NCI-H187 (cell line): ENCODE measurements at regions not wholly inside any gene's neighbourhood (a gene's known extent, or its start where the extent isn't known, plus 50 kb on each side); places are given as distances from the start of the nearest gene placed in this dataset.
"Not testable (repeated sequence)": the region's sequence is repeated elsewhere in the genome, so short reads cannot be mapped to it uniquely, and the experiment has no call there.

Source experiments
- DNase-seq, 2 experiments: peaks; one replicate each; lab custom pipeline; 2025; lab: John Stamatoyannopoulos, UW

- no peak for DNase-seq
Observed at GRCh38 chr1:178607718-178608408, 95.0 kb downstream of the TEX35 start.

- no peak for DNase-seq
Observed at GRCh38 chr1:178609015-178609414, 96.1 kb downstream of the TEX35 start.

GRCh38 chr1:178610690-178611410 lies 97.9 kb downstream of the TEX35 start:
- not testable (repeated sequence) for DNase-seq

DNA sequence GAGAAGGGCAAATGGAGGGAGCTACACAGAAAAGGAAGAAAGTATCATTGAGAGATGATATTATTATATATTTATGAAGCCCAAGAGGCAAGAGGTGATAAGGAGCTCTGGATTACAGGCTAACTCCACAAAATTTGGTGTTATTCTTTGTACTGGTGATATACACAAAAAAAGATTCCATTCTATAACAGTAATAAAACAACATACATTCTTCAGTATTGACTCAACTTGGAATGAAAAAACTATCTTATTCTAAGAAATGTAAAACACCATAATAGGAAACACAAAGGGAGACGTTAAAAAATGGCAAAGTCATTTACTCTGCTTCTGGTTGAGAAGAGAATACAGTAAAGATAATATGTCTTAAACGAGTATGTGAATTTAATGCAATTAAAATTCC lies 99.4 kb downstream of the TEX35 start:
- DNase-seq: no peak

GRCh38 chr1:178613271-178613945 lies 100.5 kb downstream of the TEX35 start:
- no peak for DNase-seq

GRCh38 chr1:178614286-178614685 lies 101.4 kb downstream of the TEX35 start:
- no peak for DNase-seq

DNA sequence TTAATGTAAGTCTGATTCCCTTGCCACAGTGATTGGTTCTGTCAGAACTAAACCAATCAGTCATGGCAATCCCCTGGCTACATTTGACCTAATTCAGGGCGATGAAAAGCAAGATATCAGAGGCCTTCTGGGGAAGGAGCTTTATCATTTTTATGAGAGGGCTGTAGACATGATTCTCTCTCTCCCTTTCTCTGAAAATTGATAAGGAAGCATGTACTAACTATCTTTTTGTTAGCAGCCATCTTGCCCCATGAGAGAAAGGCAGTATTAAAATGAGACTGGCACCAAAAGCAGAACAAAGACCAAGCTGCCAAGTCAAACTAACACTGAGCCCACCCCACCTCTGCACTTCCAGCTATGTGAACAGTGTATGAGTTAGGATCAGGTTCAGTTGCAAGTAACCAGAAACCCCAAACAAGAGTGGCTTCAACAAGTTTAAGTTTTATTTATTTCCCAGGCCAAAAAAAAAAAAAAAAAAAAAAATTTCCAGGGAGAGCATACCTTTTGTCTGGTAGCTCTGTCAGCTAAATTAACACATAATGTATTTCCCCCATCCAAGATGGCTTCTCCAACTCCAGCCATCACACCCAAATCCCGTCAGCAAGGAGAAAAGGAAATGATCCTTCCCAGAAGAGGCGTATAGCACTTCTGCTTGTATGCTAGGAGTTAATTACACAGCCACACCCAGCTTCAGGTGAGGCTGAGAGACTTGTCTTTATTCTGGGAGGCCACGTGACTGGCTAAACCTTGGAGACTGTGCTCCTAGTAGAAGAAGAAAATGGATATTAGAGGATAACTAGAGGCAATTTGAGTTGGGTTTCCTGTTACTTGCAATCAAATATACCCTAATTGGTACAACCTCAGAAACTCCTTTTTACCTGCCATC lies 105.8 kb upstream of the RALGPS2 start:
- no peak for DNase-seq

DNA sequence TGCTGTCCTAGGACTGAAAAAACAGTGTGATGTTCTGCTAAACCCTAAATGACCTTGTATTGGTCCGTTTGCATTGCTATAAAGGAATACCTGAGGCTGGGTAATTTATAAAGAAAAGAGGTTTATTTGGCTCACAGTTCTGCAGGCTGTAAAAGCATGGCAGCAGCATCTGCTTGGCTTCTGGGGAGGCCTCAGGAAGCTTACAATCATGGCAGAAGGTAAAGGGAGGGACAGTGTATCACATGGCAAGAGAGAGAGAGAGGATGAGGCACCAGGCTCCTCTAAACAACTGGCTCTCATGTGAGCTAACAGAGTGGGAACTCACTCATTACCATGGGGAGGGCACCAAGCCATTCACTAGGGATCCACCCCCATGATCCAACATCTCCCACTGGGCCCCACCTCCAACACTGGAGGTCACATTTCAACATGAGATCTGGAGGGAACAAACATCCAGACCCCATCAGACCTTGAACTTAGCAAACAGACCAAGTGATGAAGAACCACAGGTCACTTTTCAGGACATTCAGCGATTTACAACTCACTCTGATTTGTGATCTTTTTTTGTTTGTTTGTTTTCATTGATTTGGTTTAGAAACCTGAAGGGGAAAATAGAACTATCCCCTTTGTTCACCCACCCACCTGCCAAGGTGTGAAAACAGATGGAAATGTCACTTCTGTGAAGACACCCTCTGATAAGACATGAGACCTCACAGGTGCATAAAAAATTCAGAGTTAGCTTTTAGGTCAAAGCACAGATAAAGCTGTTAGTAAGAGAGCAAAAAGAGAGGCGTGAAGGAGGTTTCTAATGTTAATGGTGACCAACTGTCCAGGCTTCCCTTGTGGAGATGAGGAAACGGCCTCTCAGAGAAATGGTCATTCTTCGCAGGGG lies 104.2 kb upstream of the RALGPS2 start:
- no peak for DNase-seq

DNA sequence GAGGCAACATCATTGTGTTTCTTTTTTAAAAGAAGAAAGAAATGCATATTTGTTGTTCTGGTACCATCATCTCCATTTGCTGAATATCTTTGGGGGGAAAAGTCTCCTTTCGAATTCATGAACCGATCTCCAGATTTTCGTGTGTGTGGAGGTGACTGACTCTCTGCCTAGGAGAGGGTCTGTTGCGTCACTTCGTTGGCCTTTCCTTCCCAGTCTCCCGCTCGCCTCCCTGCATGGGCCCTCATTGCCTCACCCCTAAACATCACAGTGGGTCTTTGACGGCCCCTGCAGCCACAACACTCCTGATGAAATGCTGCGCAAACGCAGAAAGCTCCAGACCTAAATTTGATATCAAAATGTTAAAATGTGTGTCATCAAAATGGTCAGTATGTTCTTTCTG lies 103.2 kb upstream of the RALGPS2 start:
- DNase-seq: no peak

- DNase-seq: no peak
Observed at GRCh38 chr1:178625695-178626094, 99.3 kb upstream of the RALGPS2 start.

DNA sequence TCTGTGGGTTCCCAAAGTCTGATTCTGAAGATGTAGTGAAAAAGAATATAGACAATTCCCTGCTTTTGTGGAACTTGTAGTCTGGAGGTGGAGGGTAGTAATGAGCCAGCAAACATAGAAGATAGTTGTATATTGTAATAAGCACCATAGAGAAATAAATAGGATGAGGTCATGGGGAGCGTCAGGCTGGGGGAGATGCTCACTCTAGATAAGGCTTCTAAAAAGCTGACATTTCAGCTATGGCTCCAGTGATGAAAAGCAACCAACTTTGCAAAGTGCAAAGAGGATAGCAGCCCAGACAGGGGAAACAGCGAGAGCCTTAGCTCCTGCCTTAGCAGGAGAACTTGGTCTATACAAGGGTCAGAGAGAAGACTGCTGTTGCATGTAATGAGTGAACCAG lies 98.0 kb upstream of the RALGPS2 start:
- no peak for DNase-seq

GRCh38 chr1:178628637-178629251 lies 96.3 kb upstream of the RALGPS2 start:
- no peak for DNase-seq

DNA sequence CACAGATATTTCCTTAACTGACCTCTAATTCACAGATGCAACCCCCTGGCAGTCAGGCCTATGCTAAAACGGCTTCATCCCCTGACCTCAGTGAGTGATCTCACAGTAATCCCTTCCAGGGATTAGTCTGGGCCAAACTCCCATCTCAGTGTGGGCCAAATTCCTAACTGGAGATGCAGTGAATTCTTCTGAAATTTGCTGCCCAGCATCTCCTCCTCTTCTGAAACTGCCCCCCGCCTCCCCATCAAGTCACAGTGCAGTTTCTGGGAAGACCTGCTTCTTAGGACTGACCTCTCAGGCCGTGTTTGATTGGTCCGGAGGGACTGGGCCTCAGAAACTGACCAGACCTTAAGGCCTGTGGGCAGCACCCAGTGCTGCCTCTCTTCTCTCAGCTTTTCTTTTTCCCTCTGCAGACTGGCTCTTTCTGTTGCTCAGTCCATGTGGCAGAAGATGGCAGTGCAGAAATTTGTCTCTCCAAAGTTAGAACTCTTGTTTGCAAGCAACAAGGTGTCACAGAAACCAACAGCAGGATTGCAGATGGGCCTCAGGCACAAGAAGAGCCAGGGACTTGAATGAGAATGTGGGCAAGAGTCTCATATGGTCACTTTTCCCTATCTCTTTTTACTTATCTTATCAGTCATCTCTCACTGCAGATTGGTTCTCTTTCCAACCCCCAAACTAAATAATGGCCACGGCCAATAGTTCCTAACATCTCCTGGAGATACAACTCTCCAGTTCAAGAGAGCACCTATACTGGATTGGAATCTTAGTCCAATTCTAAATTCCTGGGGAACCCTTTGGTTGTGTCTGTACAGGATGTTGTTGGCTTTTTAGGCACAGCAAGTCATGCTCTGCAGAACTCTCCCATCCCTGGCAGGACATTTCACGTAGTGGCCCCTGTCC lies 95.5 kb upstream of the RALGPS2 start:
- DNase-seq: no peak

GRCh38 chr1:178630417-178630816 lies 94.6 kb upstream of the RALGPS2 start:
- no peak for DNase-seq

GRCh38 chr1:178632653-178633052 lies 92.4 kb upstream of the RALGPS2 start:
- DNase-seq: no peak

GRCh38 chr1:178633056-178633455 lies 92.0 kb upstream of the RALGPS2 start:
- DNase-seq: no peak

DNA sequence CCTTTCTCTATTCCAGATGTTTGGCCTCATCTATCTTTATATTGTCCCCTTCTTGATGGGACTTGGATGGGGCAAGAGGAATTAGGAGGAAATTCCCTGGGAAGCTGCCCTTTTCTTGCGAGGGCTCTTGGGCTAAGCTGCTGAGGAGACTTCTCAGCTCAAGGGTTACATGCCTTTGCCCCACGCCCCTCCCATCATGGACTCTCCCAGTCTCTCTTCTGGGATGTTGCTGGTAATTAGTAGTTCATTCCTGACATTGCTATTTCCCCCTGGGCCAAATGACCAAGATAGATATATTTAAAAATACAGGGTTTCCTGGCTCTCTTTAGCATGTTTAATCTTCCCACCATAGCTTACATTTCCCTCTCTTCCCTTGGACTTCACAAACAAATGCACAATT lies 90.6 kb upstream of the RALGPS2 start:
- DNase-seq: no peak

- no peak for DNase-seq
Observed at GRCh38 chr1:178637841-178638240, 87.2 kb upstream of the RALGPS2 start.

- DNase-seq: no peak
Observed at GRCh38 chr1:178639326-178639725, 85.7 kb upstream of the RALGPS2 start.

GRCh38 chr1:178642282-178642681 lies 82.8 kb upstream of the RALGPS2 start:
- DNase-seq: no peak
